H1 (cell line): ENCODE measurements at regions not wholly inside any gene's neighbourhood (a gene's known extent, or its start where the extent isn't known, plus 50 kb on each side); places are given as distances from the start of the nearest gene placed in this dataset.

Experiments used
- CTCF ChIA-PET: fragments of 300-600 bp; sonication (Branson Sonifier 250); formaldehyde crosslinking; loops from one replicate; lab custom pipeline; 2021; ENCODE audit not compliant: partially characterized antibody; lab: Charles Lee
- POLR2A ChIA-PET: fragments of 300-600 bp; sonication (Branson Sonifier 250); formaldehyde crosslinking; loops from one replicate; lab custom pipeline; 2021; ENCODE audit warnings: inconsistent platforms; ENCODE audit not compliant: partially characterized antibody; lab: Charles Lee
- DNase-seq, 2 experiments: peaks; one replicate each; pipeline versions ENCODE4 v3.0.0 to v3.0.0-alpha.2; 2010 to 2022; ENCODE audit warnings: low spot score in 2 of 2, low read depth in 1 of 2, mixed read lengths in 1 of 2
- FAIRE-seq: peaks from 2 replicates; lab custom pipeline; 2011; peaks lifted over from hg19 to GRCh38; lab: Jason Lieb, UNC
- H2AFZ ChIP-seq: 2 replicates; pipeline ENCODE4 v1.8.1; 2012; ENCODE audit warnings: low read length, inconsistent platforms
- H2AK5ac ChIP-seq: 2 replicates; pipeline ENCODE4 v1.6.1; 2013; ENCODE audit warnings: low read depth, low read length
- H2BK120ac ChIP-seq: replicated peaks from 2 replicates; pipeline ENCODE3; 2013; ENCODE audit warnings: low read depth, low read length, inconsistent platforms
- H2BK12ac ChIP-seq: 2 replicates; pipeline ENCODE4 v1.6.1; 2013; ENCODE audit warnings: low read depth, low read length
- H2BK15ac ChIP-seq: 2 replicates; pipeline ENCODE4 v1.6.1; 2013; ENCODE audit warnings: low read length
- H2BK20ac ChIP-seq: 2 replicates; pipeline ENCODE4 v1.6.1; 2013; ENCODE audit warnings: low read length
- H2BK5ac ChIP-seq: 2 replicates; pipeline ENCODE4 v1.6.1; 2013; ENCODE audit warnings: low read depth, low read length
- H3K14ac ChIP-seq: 2 replicates; pipeline ENCODE4 v1.6.1; 2013; ENCODE audit warnings: inconsistent platforms; ENCODE audit not compliant: insufficient read length
- H3K18ac ChIP-seq: 2 replicates; pipeline ENCODE4 v1.6.1; 2013; ENCODE audit warnings: low read length; ENCODE audit errors: extremely low read depth
- H3K23ac ChIP-seq: 2 replicates; pipeline ENCODE4 v1.6.1; 2013; ENCODE audit warnings: inconsistent platforms; ENCODE audit not compliant: insufficient read length
- H3K23me2 ChIP-seq: 2 replicates; pipeline ENCODE4 v1.6.1; 2013; ENCODE audit warnings: low read depth, low read length
- H3K27ac ChIP-seq: 2 replicates; pipeline ENCODE4 v1.6.1; 2011; ENCODE audit warnings: low read depth, low read length, inconsistent platforms
- H3K27me3 ChIP-seq, 4 experiments: replicated peaks in 1 of 4; 1 replicate in 1 of 4; 2 replicates in 3 of 4; pipeline versions ENCODE4 v1.6.1 to v1.8.1; 2011 to 2013; ENCODE audit warnings: low read length in 3 of 4, mild to moderate bottlenecking in 3 of 4, inconsistent platforms in 2 of 4, mixed read lengths in 2 of 4, moderate library complexity in 1 of 4; ENCODE audit not compliant: control insufficient read depth in 3 of 4, insufficient read depth in 3 of 4; ENCODE audit errors: extremely low read depth in 1 of 4
- H3K36me3 ChIP-seq, 4 experiments: 2 replicates each; pipeline versions ENCODE4 v1.6.1 to v1.8.1; 2011 to 2013; ENCODE audit warnings: mild to moderate bottlenecking in 4 of 4, low read length in 3 of 4, moderate library complexity in 2 of 4, control low read depth in 1 of 4, inconsistent platforms in 1 of 4; ENCODE audit not compliant: insufficient read depth in 4 of 4, control insufficient read depth in 2 of 4
- H3K4ac ChIP-seq: replicated peaks from 2 replicates; pipeline ENCODE3; 2013; ENCODE audit warnings: low read length, low read depth, mixed read lengths, inconsistent platforms; ENCODE audit not compliant: insufficient read length
- H3K4me1 ChIP-seq, 4 experiments: replicated peaks in 1 of 4; 1 replicate in 1 of 4; 2 replicates in 3 of 4; pipeline versions ENCODE4 v1.6.1 to v1.8.1; 2011 to 2013; ENCODE audit warnings: low read length in 3 of 4, inconsistent platforms in 2 of 4, mixed read lengths in 1 of 4; ENCODE audit not compliant: insufficient read depth in 4 of 4, control insufficient read depth in 3 of 4
- H3K4me2 ChIP-seq, 2 experiments: 2 replicates each; pipeline versions ENCODE4 v1.6.1 to v1.8.1; 2011 to 2013; ENCODE audit warnings: low read depth in 2 of 2, low read length in 2 of 2, control low read depth in 1 of 2, inconsistent platforms in 1 of 2, mild to moderate bottlenecking in 1 of 2; ENCODE audit not compliant: insufficient read depth in 1 of 2
- H3K4me3 ChIP-seq, 4 experiments: fragments of 200-600, 300-600 bp in 1 of 4; sonication (generic), shearing (Covaris generic), sonication (Bioruptor Twin) in 1 of 4; 2 replicates each; pipeline versions ENCODE4 v1.5.1 to v1.8.1; 2011 to 2016; ENCODE audit warnings: low read length in 4 of 4, low read depth in 3 of 4, control low read depth in 2 of 4, inconsistent platforms in 2 of 4, mild to moderate bottlenecking in 2 of 4, mixed read lengths in 1 of 4, moderate library complexity in 1 of 4; ENCODE audit not compliant: insufficient read depth in 2 of 4; ENCODE audit errors: extremely low read depth in 1 of 4
- H3K56ac ChIP-seq: replicated peaks from 2 replicates; pipeline ENCODE3; 2013; ENCODE audit warnings: low read depth, mild to moderate bottlenecking, mixed read lengths, low read length, inconsistent platforms; ENCODE audit not compliant: insufficient read length
- H3K79me1 ChIP-seq: 2 replicates; pipeline ENCODE4 v1.6.1; 2013; ENCODE audit warnings: low read depth, low read length, control low read depth
- H3K79me2 ChIP-seq, 2 experiments: 2 replicates each; pipeline versions ENCODE4 v1.6.1 to v1.8.1; 2012 to 2013; ENCODE audit warnings: low read length in 2 of 2, mild to moderate bottlenecking in 2 of 2, inconsistent platforms in 1 of 2; ENCODE audit not compliant: insufficient read depth in 2 of 2, control insufficient read depth in 1 of 2
- H3K9ac ChIP-seq, 4 experiments: replicated peaks in 1 of 4; 1 replicate in 1 of 4; 2 replicates in 3 of 4; pipeline versions ENCODE4 v1.6.1 to v1.8.1; 2011 to 2013; ENCODE audit warnings: low read depth in 3 of 4, low read length in 3 of 4, control low read depth in 2 of 4, mild to moderate bottlenecking in 2 of 4, moderate library complexity in 2 of 4, inconsistent platforms in 1 of 4; ENCODE audit errors: extremely low read depth in 1 of 4
- H3K9me3 ChIP-seq, 2 experiments: 2 replicates each; pipeline versions ENCODE4 v1.6.1 to v1.8.1; 2012 to 2013; ENCODE audit warnings: mild to moderate bottlenecking in 2 of 2, moderate library complexity in 2 of 2, control low read depth in 1 of 2, inconsistent platforms in 1 of 2, low read depth in 1 of 2, low read length in 1 of 2, mixed read lengths in 1 of 2; ENCODE audit not compliant: insufficient read depth in 2 of 2
- H4K20me1 ChIP-seq, 2 experiments: replicated peaks in 1 of 2; 2 replicates each; pipeline versions ENCODE3 to v1.8.1; 2011 to 2013; ENCODE audit warnings: inconsistent platforms in 2 of 2, low read length in 2 of 2, mild to moderate bottlenecking in 1 of 2; ENCODE audit not compliant: insufficient read depth in 2 of 2, control insufficient read depth in 1 of 2
- H4K5ac ChIP-seq: 2 replicates; pipeline ENCODE4 v1.6.1; 2013; ENCODE audit warnings: low read length, low read depth, mixed read lengths, inconsistent platforms; ENCODE audit not compliant: insufficient read length
- H4K8ac ChIP-seq: 2 replicates; pipeline ENCODE4 v1.8.0; 2013; ENCODE audit warnings: mild to moderate bottlenecking, moderate library complexity, low read length, inconsistent platforms; ENCODE audit not compliant: insufficient read depth; ENCODE audit errors: extremely low read depth
- H4K91ac ChIP-seq: replicated peaks from 2 replicates; pipeline ENCODE3; 2013; ENCODE audit warnings: low read length, mixed read lengths, inconsistent platforms; ENCODE audit not compliant: insufficient read length
- BCL11A ChIP-seq, 2 experiments: IDR thresholded peaks; one replicate each; pipeline ENCODE4 v1.6.1; 2011; ENCODE audit warnings: low read depth in 2 of 2, low read length in 2 of 2, mild to moderate bottlenecking in 2 of 2
- GTF2F1 ChIP-seq: IDR thresholded peaks from 2 replicates; pipeline ENCODE4 v1.6.1; 2012; ENCODE audit warnings: low read depth, low read length, improper control_type of control experiment, borderline replicate concordance
- HDAC6 ChIP-seq: IDR thresholded peaks from one replicate; pipeline ENCODE4 v1.7.1; 2012; ENCODE audit warnings: low read depth, mild to moderate bottlenecking, inconsistent platforms, low read length, moderate library complexity
- SAP30 ChIP-seq: fragments of 300-600 bp; sonication (generic); IDR thresholded peaks from 2 replicates; pipeline ENCODE4 v1.7.1; 2012; ENCODE audit warnings: low read length, moderate library complexity, mild to moderate bottlenecking, inconsistent platforms; ENCODE audit not compliant: insufficient read depth, insufficient replicate concordance
- SP4 ChIP-seq: IDR thresholded peaks from 2 replicates; pipeline ENCODE4 v1.6.1; 2012; ENCODE audit warnings: low read length, inconsistent platforms
- TAF7 ChIP-seq: optimal IDR thresholded peaks from 2 replicates; pipeline ENCODE3; 2011; ENCODE audit warnings: low read depth, mild to moderate bottlenecking, inconsistent platforms, low read length, moderate library complexity, borderline replicate concordance
- TBP ChIP-seq: IDR thresholded peaks from 2 replicates; pipeline ENCODE4 v1.6.1; 2011; ENCODE audit warnings: low read depth, low read length, improper control_type of control experiment
- WGBS, 2 experiments: shearing (Covaris generic) in 1 of 2; methylation state at CpG; one replicate each; pipeline versions ENCODE4 v1.1.6 to v1.1.7; 2013 to 2015; ENCODE audit warnings: low lambda C conversion rate in 2 of 2, mixed read lengths in 2 of 2, inconsistent platforms in 1 of 2, low coverage in 1 of 2, missing lambda C conversion rate in 1 of 2; ENCODE audit not compliant: insufficient replicate concordance in 2 of 2, insufficient coverage in 1 of 2, insufficient read length in 1 of 2; ENCODE audit errors: extremely low coverage in 1 of 2, missing lambda C conversion rate in 1 of 2; 5-methylcytosine and 5-hydroxymethylcytosine counted together
- TF ChIP-seq, protein P1 (sequence below), 3 experiments: IDR thresholded peaks; 1 replicate in 2 of 3; 2 replicates in 1 of 3; pipeline versions ENCODE4 v1.5.1 to v1.6.1; 2011; ENCODE audit warnings: low read length in 3 of 3, mild to moderate bottlenecking in 3 of 3, inconsistent platforms in 2 of 3, low read depth in 1 of 3, moderate library complexity in 1 of 3; ENCODE audit not compliant: insufficient read depth in 1 of 3; ENCODE audit errors: control extremely low read depth in 1 of 3
- TF ChIP-seq, protein P2 (sequence below): IDR thresholded peaks from 2 replicates; pipeline ENCODE4 v1.6.1; 2011; ENCODE audit warnings: low read length, improper control_type of control experiment
- TF ChIP-seq, protein P3 (sequence below): IDR thresholded peaks from 2 replicates; pipeline ENCODE4 v1.6.1; 2012; ENCODE audit warnings: inconsistent platforms

- Histone ChIP-seq H2AFZ (no peak overlapping the region), H2BK120ac (no peak overlapping the region), H2BK20ac (no peak overlapping the region), H3K27ac (no peak overlapping the region), H3K9me3 (no peaks in the 10 kb centered on the region), H4K8ac (no peak overlapping the region), H4K20me1 (no peaks in the 10 kb centered on the region), H2AK5ac (no peak overlapping the region), H4K5ac (no peak overlapping the region), H3K18ac (no peak overlapping the region), H3K4me2 (no peak overlapping the region), H2BK15ac (no peak overlapping the region), H4K91ac (no peak overlapping the region), H3K4ac (no peak overlapping the region), H2BK5ac (no peak overlapping the region), H3K4me3 (no peak overlapping the region), H3K14ac (no peak overlapping the region), H3K4me1 (no peaks in the 10 kb centered on the region), H3K56ac (no peak overlapping the region), H3K23me2 (no peaks in the 10 kb centered on the region), H3K79me2 (no peaks in the 10 kb centered on the region), H3K36me3 (no peaks in the 10 kb centered on the region), H3K79me1 (no peaks in the 10 kb centered on the region), H2BK12ac (no peak overlapping the region), H3K27me3 (no peaks in the 10 kb centered on the region), H3K23ac (no peak overlapping the region), H3K9ac (no peak overlapping the region)
- ChIA-PET POLR2A (no interaction called here), CTCF (interaction anchor here (0.8 to 1.9 kb wide), 5 partner anchors 9 to 396 kb away, joined by 3 to 6 read pairs (median 4); no protein-coding TSS in a partner anchor)
- TF ChIP-seq HDAC6 (no peak), SAP30 (no peak), BCL11A (IDR thresholded peaks at IDR 0.05; ENCODE audit: low read depth in 2 of 2, low read length in 2 of 2) (no peak), SP4 (no peak), TBP (no peak), TAF7 (no peak), GTF2F1 (no peak)
- TF ChIP-seq, protein P1, sequence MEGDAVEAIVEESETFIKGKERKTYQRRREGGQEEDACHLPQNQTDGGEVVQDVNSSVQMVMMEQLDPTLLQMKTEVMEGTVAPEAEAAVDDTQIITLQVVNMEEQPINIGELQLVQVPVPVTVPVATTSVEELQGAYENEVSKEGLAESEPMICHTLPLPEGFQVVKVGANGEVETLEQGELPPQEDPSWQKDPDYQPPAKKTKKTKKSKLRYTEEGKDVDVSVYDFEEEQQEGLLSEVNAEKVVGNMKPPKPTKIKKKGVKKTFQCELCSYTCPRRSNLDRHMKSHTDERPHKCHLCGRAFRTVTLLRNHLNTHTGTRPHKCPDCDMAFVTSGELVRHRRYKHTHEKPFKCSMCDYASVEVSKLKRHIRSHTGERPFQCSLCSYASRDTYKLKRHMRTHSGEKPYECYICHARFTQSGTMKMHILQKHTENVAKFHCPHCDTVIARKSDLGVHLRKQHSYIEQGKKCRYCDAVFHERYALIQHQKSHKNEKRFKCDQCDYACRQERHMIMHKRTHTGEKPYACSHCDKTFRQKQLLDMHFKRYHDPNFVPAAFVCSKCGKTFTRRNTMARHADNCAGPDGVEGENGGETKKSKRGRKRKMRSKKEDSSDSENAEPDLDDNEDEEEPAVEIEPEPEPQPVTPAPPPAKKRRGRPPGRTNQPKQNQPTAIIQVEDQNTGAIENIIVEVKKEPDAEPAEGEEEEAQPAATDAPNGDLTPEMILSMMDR (IDR thresholded peaks at IDR 0.05; ENCODE audit: control extremely low read depth in 1 of 3, insufficient read depth in 1 of 3, low read depth in 1 of 3, low read length in 3 of 3) = no peak
- TF ChIP-seq, protein P2, sequence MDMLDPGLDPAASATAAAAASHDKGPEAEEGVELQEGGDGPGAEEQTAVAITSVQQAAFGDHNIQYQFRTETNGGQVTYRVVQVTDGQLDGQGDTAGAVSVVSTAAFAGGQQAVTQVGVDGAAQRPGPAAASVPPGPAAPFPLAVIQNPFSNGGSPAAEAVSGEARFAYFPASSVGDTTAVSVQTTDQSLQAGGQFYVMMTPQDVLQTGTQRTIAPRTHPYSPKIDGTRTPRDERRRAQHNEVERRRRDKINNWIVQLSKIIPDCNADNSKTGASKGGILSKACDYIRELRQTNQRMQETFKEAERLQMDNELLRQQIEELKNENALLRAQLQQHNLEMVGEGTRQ = no peak
- TF ChIP-seq, protein P3, sequence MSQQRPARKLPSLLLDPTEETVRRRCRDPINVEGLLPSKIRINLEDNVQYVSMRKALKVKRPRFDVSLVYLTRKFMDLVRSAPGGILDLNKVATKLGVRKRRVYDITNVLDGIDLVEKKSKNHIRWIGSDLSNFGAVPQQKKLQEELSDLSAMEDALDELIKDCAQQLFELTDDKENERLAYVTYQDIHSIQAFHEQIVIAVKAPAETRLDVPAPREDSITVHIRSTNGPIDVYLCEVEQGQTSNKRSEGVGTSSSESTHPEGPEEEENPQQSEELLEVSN = no peak
- FAIRE-seq = no peak
- DNase-seq = no peak
- WGBS, 2 experiments = 75% methylated on average over 4 of the region's 4 CpGs; no CpG with 5 or more reads in 1 of the 2 experiments
Measured at GRCh38 chr13:40287428-40287827, 379.0 kb downstream of the FOXO1 start.
